Keratinocyte (primary cell): ENCODE measurements at regions not wholly inside any gene's neighbourhood (a gene's known extent, or its start where the extent isn't known, plus 50 kb on each side); places are given as distances from the start of the nearest gene placed in this dataset.

ENCODE experiments used
- EZH2 ChIP-seq: IDR thresholded peaks from one replicate; pipeline ENCODE4 v1.6.1; 2012; ENCODE audit warnings: inconsistent platforms, mild to moderate bottlenecking, low read length, moderate library complexity
- TF ChIP-seq, protein P1 (sequence below), 3 experiments: IDR thresholded peaks in 1 of 3; conservative IDR thresholded peaks in 1 of 3; optimal IDR thresholded peaks in 1 of 3; 2 replicates in 2 of 3; 3 replicates in 1 of 3; pipeline versions ENCODE3 to v1.5.1; 2011; ENCODE audit warnings: low read length in 3 of 3, mild to moderate bottlenecking in 3 of 3, moderate library complexity in 2 of 3, control low read depth in 1 of 3, inconsistent platforms in 1 of 3; ENCODE audit not compliant: insufficient read depth in 2 of 3; ENCODE audit errors: extremely low read depth in 1 of 3

DNA sequence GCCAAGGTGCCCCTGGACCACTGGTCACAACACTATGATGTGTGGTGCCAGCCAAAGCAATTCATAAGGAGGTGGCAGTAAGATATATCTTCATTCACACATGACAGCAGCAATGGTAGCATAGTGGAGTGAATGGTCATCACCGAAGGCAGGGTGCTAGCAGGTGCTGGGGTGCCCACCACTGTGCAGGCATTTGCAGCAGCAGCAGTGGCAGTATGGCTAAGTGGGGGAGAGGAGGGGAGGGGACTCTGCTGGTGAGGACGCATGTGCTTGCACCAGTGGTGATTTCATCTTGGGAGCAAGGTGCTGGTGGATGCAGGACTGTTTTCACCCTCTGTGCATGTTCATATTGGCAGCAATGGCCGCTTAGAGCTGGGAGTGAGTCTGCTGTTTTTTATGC lies 419.1 kb upstream of the KLHL4 start:
- TF ChIP-seq, protein P1, sequence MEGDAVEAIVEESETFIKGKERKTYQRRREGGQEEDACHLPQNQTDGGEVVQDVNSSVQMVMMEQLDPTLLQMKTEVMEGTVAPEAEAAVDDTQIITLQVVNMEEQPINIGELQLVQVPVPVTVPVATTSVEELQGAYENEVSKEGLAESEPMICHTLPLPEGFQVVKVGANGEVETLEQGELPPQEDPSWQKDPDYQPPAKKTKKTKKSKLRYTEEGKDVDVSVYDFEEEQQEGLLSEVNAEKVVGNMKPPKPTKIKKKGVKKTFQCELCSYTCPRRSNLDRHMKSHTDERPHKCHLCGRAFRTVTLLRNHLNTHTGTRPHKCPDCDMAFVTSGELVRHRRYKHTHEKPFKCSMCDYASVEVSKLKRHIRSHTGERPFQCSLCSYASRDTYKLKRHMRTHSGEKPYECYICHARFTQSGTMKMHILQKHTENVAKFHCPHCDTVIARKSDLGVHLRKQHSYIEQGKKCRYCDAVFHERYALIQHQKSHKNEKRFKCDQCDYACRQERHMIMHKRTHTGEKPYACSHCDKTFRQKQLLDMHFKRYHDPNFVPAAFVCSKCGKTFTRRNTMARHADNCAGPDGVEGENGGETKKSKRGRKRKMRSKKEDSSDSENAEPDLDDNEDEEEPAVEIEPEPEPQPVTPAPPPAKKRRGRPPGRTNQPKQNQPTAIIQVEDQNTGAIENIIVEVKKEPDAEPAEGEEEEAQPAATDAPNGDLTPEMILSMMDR (optimal IDR thresholded peaks at IDR 0.05 in 1 of 3, IDR thresholded peaks at IDR 0.05 in 1 of 3, conservative IDR thresholded peaks at IDR 0.05 in 1 of 3; ENCODE audit: extremely low read depth in 1 of 3, insufficient read depth in 2 of 3, low read length in 3 of 3), result no peak
- no peak for TF ChIP-seq EZH2
